Pancreas (tissue), 10 donors: ENCODE measurements at regions not wholly inside any gene's neighbourhood (a gene's known extent, or its start where the extent isn't known, plus 50 kb on each side); places are given as distances from the start of the nearest gene placed in this dataset.
A peak's percentile ranks its signal among the peaks of the same experiment; 100 is the strongest.

ENCODE experiments used
- ATAC-seq, 4 donors: fragments of 200-7000 bp; cut with Tn5 transposase; one replicate each; pipeline versions ENCODE4 v1.8.0 to v1.9.1; 2020; ENCODE audit warnings: mild to moderate bottlenecking in 4 of 4, moderate library complexity in 4 of 4
- DNase-seq, 6 donors: peaks; one replicate each; pipeline ENCODE4 v3.0.0-alpha.2; 2020
- FAIRE-seq: peaks from 2 replicates; lab custom pipeline; 2012; peaks lifted over from hg19 to GRCh38; lab: Jason Lieb, UNC
- H3K27ac ChIP-seq, 4 donors: fragments of 200-600 bp; sonication (generic); 1 replicate in 3 of 4; 2 replicates in 1 of 4; pipeline versions ENCODE4 v1.5.0 to v1.8.0; 2020
- H3K27me3 ChIP-seq, 4 donors: fragments of 200-600 bp; one replicate each; pipeline ENCODE4 v1.8.0; 2021
- H3K36me3 ChIP-seq, 3 donors: fragments of 200-600 bp; sonication (generic) in 1 of 3; one replicate each; pipeline versions ENCODE4 v1.5.0 to v1.8.0; 2020 to 2021
- H3K4me1 ChIP-seq, 3 donors: fragments of 200-600 bp; one replicate each; pipeline ENCODE4 v1.8.0; 2021
- H3K4me3 ChIP-seq, 4 donors: fragments of 200-600 bp; sonication (generic) in 2 of 4; one replicate each; pipeline versions ENCODE4 v1.5.0 to v1.8.0; 2020 to 2021
- H3K9me3 ChIP-seq, 4 donors: fragments of 200-600 bp; one replicate each; pipeline ENCODE4 v1.8.0; 2021
- CTCF ChIP-seq, 4 donors: fragments of 200-600 bp; sonication (generic) in 3 of 4; IDR thresholded peaks; one replicate each; pipeline versions ENCODE4 v1.5.0 to v1.8.0; 2021; ENCODE audit warnings: antibody characterized with exemption in 4 of 4
- WGBS, 2 donors: extraction: QIAGEN DNeasy Blood & Tissue Kit; methylation state at CpG; one replicate each; pipeline ENCODE4 v1.1.7; 2013; 5-methylcytosine and 5-hydroxymethylcytosine counted together
- intact Hi-C, 3 donors: fragments of 100-400 bp; cut with DNase I; formaldehyde crosslinking; loops; one replicate each; pipeline versions ENCODE4 v1.11.1 to v1.14.2; 2022
- donor health status: healthy with polysubstance abuse.
- donor health status: DM: no; HTN: no; CAD: no; lungs with moderate emphysema.
- donor health status: DM: no; HTN: no; CAD: no.
- donor health status: control.
- donor health status: control.
- donor health status: Bipolar disorder and iron deficiency.
- donor health status: DM: yes; HTN: yes; CAD: no.
- donor health status: DM: no; HTN: no; CAD: no.
- donor health status: DM: no; HTN: no; CAD: no.
- donor health status: DM: yes; HTN: yes; CAD: no.

GRCh38 chr5:20360263-20360662 is 372.3 kb upstream of the CDH18 start:
- intact Hi-C loops: no loop called here
- FAIRE-seq (no peak), DNase-seq (peak in 3 of 6 donors; percentile 26 to 37 (median 32)), ATAC-seq (peak; percentile 48 to 93 (median 78))
- Histone ChIP-seq H3K36me3 (no peaks in the 10 kb centered on the region), H3K27ac (no peak overlapping the region), H3K4me1 (peaks cover 0 to 5% (median 0%) of the 10 kb centered on the region in 3 donors), H3K9me3 (no peaks in the 10 kb centered on the region), H3K27me3 (no peaks in the 10 kb centered on the region), H3K4me3 (no peak overlapping the region)
- TF ChIP-seq CTCF (IDR thresholded peaks at IDR 0.05): no peak
- 5 to 6% methylated on average over 2 of the region's 2 CpGs for WGBS, 2 donors

GRCh38 chr5:20359377-20359776 is 371.4 kb upstream of the CDH18 start:
- Histone ChIP-seq H3K36me3 (no peaks in the 10 kb centered on the region), H3K27ac (no peak overlapping the region), H3K27me3 (no peaks in the 10 kb centered on the region), H3K4me1 (peaks cover 0 to 5% (median 0%) of the 10 kb centered on the region in 3 donors), H3K9me3 (no peaks in the 10 kb centered on the region), H3K4me3 (no peak overlapping the region)
- TF ChIP-seq CTCF (IDR thresholded peaks at IDR 0.05): no peak
- WGBS, 2 donors: 25 to 30% methylated on average over 1 of the region's 1 CpG
- ATAC-seq: no peak
- no peak for DNase-seq
- intact Hi-C loops: no loop called here
- FAIRE-seq: no peak

GRCh38 chr5:20353499-20353898 is 365.5 kb upstream of the CDH18 start:
- H3K27ac ChIP-seq: no peak overlapping the region
- TF ChIP-seq CTCF (IDR thresholded peaks at IDR 0.05): no peak
- no peaks in the 10 kb centered on the region for H3K36me3 ChIP-seq
- H3K4me3 ChIP-seq: no peak overlapping the region
- ATAC-seq (peak in 3 of 4 donors; percentile 63 to 72 (median 65)), DNase-seq (no peak), FAIRE-seq (no peak)
- intact Hi-C loops: no loop called here
- H3K9me3 ChIP-seq: no peaks in the 10 kb centered on the region
- no peaks in the 10 kb centered on the region for H3K27me3 ChIP-seq
- no peaks in the 10 kb centered on the region for H3K4me1 ChIP-seq
- 51 to 63% methylated on average over 3 of the region's 3 CpGs for WGBS, 2 donors

- TF ChIP-seq CTCF (IDR thresholded peaks at IDR 0.05): no peak
- no peak for DNase-seq
- no peak overlapping the region for H3K27ac ChIP-seq
- intact Hi-C loops: no loop called here
- H3K27me3 ChIP-seq: no peaks in the 10 kb centered on the region
- H3K36me3 ChIP-seq: no peaks in the 10 kb centered on the region
- WGBS, 2 donors: 86 to 89% methylated on average over 3 of the region's 3 CpGs
- H3K4me1 ChIP-seq: no peaks in the 10 kb centered on the region
- ATAC-seq: no peak
- no peak overlapping the region for H3K4me3 ChIP-seq
- FAIRE-seq: no peak
- H3K9me3 ChIP-seq: no peaks in the 10 kb centered on the region
These were observed 363.8 kb upstream of the CDH18 start for GRCh38 chr5:20351849-20352248.

GRCh38 chr5:20348321-20348720 is 360.3 kb upstream of the CDH18 start:
- H3K4me3 ChIP-seq: no peak overlapping the region
- no peak for TF ChIP-seq CTCF (IDR thresholded peaks at IDR 0.05)
- no peaks in the 10 kb centered on the region for H3K9me3 ChIP-seq
- intact Hi-C loops: no loop called here
- FAIRE-seq: no peak
- 6 to 9% methylated on average over 1 of the region's 1 CpG for WGBS, 2 donors
- no peaks in the 10 kb centered on the region for H3K27me3 ChIP-seq
- no peaks in the 10 kb centered on the region for H3K36me3 ChIP-seq
- no peak overlapping the region for H3K27ac ChIP-seq
- no peak for DNase-seq
- no peak for ATAC-seq
- no peaks in the 10 kb centered on the region for H3K4me1 ChIP-seq
